WERI-Rb-1 (cell line): ENCODE measurements at regions not wholly inside any gene's neighbourhood (a gene's known extent, or its start where the extent isn't known, plus 50 kb on each side); places are given as distances from the start of the nearest gene placed in this dataset.

ENCODE experiments used
- DNase-seq: peaks from one replicate; pipeline ENCODE4 v3.0.0-alpha.2; 2020
- H3K27ac ChIP-seq: fragments of 250-450 bp; sonication (Bioruptor Pico); 2 replicates; pipeline ENCODE4 v1.5.1; 2020; ENCODE audit warnings: mild to moderate bottlenecking, moderate library complexity
- H3K27me3 ChIP-seq: fragments of 250-450 bp; sonication (Bioruptor Pico); 2 replicates; pipeline ENCODE4 v1.5.1; 2021; ENCODE audit warnings: mild to moderate bottlenecking, low read depth, moderate library complexity; ENCODE audit not compliant: insufficient read depth, severe bottlenecking
- H3K36me3 ChIP-seq: fragments of 250-450 bp; sonication (Bioruptor Pico); 2 replicates; pipeline ENCODE4 v1.5.1; 2020; ENCODE audit warnings: mild to moderate bottlenecking, moderate library complexity
- H3K4me3 ChIP-seq: 2 replicates; pipeline ENCODE4 v1.5.1; 2011; ENCODE audit warnings: low read depth, mild to moderate bottlenecking, control low read depth, low read length
- H3K9me3 ChIP-seq: fragments of 250-450 bp; sonication (Bioruptor Pico); 2 replicates; pipeline ENCODE4 v1.5.1; 2021; ENCODE audit warnings: mild to moderate bottlenecking, moderate library complexity; ENCODE audit not compliant: severe bottlenecking
- CTCF ChIP-seq: IDR thresholded peaks from 2 replicates; pipeline ENCODE4 v1.5.1; 2011; ENCODE audit warnings: low read depth, mild to moderate bottlenecking, control low read depth, inconsistent platforms, low read length

GRCh38 chr11:23585416-23586104 is 725.3 kb upstream of the CCDC179 start:
- no peak overlapping the region for H3K4me3 ChIP-seq
- no peaks in the 10 kb centered on the region for H3K9me3 ChIP-seq
- no peak for TF ChIP-seq CTCF
- no peaks in the 10 kb centered on the region for H3K27me3 ChIP-seq
- H3K27ac ChIP-seq, result no peak overlapping the region
- no peak for DNase-seq
- no peaks in the 10 kb centered on the region for H3K36me3 ChIP-seq

- Histone ChIP-seq H3K4me3 (no peak overlapping the region), H3K27ac (no peak overlapping the region), H3K27me3 (no peaks in the 10 kb centered on the region), H3K36me3 (no peaks in the 10 kb centered on the region), H3K9me3 (no peaks in the 10 kb centered on the region)
- DNase-seq, result no peak
- TF ChIP-seq CTCF, result no peak
Observed at GRCh38 chr11:23586173-23586572, 725.9 kb upstream of the CCDC179 start.

- H3K27me3 ChIP-seq, result no peaks in the 10 kb centered on the region
- no peaks in the 10 kb centered on the region for H3K36me3 ChIP-seq
- DNase-seq, result no peak
- H3K27ac ChIP-seq, result no peak overlapping the region
- TF ChIP-seq CTCF, result no peak
- no peaks in the 10 kb centered on the region for H3K9me3 ChIP-seq
- H3K4me3 ChIP-seq, result no peak overlapping the region
Observed at GRCh38 chr11:23590596-23591308, 730.5 kb upstream of the CCDC179 start.

GRCh38 chr11:23594755-23595154 is 734.5 kb upstream of the CCDC179 start:
- no peak for DNase-seq
- Histone ChIP-seq H3K9me3 (no peaks in the 10 kb centered on the region), H3K4me3 (no peak overlapping the region), H3K36me3 (no peaks in the 10 kb centered on the region), H3K27ac (no peak overlapping the region), H3K27me3 (no peaks in the 10 kb centered on the region)
- no peak for TF ChIP-seq CTCF

GRCh38 chr11:23604966-23605365 is 744.7 kb upstream of the CCDC179 start:
- DNase-seq, result no peak
- Histone ChIP-seq H3K36me3 (no peaks in the 10 kb centered on the region), H3K9me3 (no peaks in the 10 kb centered on the region), H3K4me3 (no peak overlapping the region), H3K27ac (no peak overlapping the region), H3K27me3 (no peaks in the 10 kb centered on the region)
- no peak for TF ChIP-seq CTCF

- no peak for TF ChIP-seq CTCF
- no peaks in the 10 kb centered on the region for H3K27me3 ChIP-seq
- H3K4me3 ChIP-seq, result no peak overlapping the region
- no peak for DNase-seq
- no peaks in the 10 kb centered on the region for H3K36me3 ChIP-seq
- H3K9me3 ChIP-seq, result no peaks in the 10 kb centered on the region
- no peak overlapping the region for H3K27ac ChIP-seq
Observed at GRCh38 chr11:23606191-23606590, 745.9 kb upstream of the CCDC179 start.
